ENCODE measurements at regions not wholly inside any gene's neighbourhood (a gene's known extent, or its start where the extent isn't known, plus 50 kb on each side); places are given as distances from the start of the nearest gene placed in this dataset.

- Histone ChIP-seq H3K4me3 (no peak overlapping the region), H3K9me3 (no peaks in the 10 kb centered on the region), H3K27me3 (no peaks in the 10 kb centered on the region), H3K36me3 (no peaks in the 10 kb centered on the region), H3K4me1 (no peaks in the 10 kb centered on the region), H3K27ac (no peak overlapping the region)
- DNase-seq (ENCODE audit: extremely low spot score in 2 of 2) = peak in 1 of 2 donors; percentile 58
- intact Hi-C loops (cut with DNase I) = no loop called here
- TF ChIP-seq POLR2AphosphoS5 (IDR thresholded peaks at IDR 0.05; ENCODE audit: insufficient read depth in 1 of 2, low read depth in 1 of 2) = no peak
- TF ChIP-seq POLR2A (IDR thresholded peaks at IDR 0.05) = no peak
- TF ChIP-seq, protein P1, sequence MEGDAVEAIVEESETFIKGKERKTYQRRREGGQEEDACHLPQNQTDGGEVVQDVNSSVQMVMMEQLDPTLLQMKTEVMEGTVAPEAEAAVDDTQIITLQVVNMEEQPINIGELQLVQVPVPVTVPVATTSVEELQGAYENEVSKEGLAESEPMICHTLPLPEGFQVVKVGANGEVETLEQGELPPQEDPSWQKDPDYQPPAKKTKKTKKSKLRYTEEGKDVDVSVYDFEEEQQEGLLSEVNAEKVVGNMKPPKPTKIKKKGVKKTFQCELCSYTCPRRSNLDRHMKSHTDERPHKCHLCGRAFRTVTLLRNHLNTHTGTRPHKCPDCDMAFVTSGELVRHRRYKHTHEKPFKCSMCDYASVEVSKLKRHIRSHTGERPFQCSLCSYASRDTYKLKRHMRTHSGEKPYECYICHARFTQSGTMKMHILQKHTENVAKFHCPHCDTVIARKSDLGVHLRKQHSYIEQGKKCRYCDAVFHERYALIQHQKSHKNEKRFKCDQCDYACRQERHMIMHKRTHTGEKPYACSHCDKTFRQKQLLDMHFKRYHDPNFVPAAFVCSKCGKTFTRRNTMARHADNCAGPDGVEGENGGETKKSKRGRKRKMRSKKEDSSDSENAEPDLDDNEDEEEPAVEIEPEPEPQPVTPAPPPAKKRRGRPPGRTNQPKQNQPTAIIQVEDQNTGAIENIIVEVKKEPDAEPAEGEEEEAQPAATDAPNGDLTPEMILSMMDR (IDR thresholded peaks at IDR 0.05) = no peak
Measured at GRCh38 chr11:116656011-116656410, 116.8 kb downstream of the BUD13 start.

DNA sequence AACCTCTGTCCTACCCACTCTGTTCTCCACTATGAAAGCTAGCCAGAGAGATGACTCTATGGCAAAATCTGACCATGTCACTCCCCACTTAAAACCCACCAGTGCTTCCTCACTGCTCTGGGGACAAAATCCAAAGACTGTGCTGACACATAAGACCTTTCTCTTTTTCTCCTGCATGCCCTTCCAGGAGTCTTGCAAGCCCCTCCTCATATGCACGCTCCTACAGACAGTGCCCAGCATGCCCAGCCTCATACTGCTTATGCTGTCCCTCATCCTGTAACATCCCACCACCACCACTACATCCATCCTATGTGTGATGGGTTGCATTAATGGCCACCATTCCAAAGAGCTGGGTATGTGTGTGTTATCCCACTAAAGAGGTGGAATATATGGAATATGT, 118.3 kb downstream of the BUD13 start:
- no peak overlapping the region for H3K4me3 ChIP-seq
- H3K36me3 ChIP-seq = no peaks in the 10 kb centered on the region
- no peaks in the 10 kb centered on the region for H3K27me3 ChIP-seq
- no peaks in the 10 kb centered on the region for H3K4me1 ChIP-seq
- DNase-seq (ENCODE audit: extremely low spot score in 2 of 2) = peak; percentile 52
- no peak for TF ChIP-seq POLR2A (IDR thresholded peaks at IDR 0.05)
- TF ChIP-seq, protein P1 (IDR thresholded peaks at IDR 0.05) = no peak
- no peak for TF ChIP-seq POLR2AphosphoS5 (IDR thresholded peaks at IDR 0.05; ENCODE audit: insufficient read depth in 1 of 2, low read depth in 1 of 2)
- H3K9me3 ChIP-seq = no peaks in the 10 kb centered on the region
- intact Hi-C loops (cut with DNase I) = no loop called here
- no peak overlapping the region for H3K27ac ChIP-seq

GRCh38 chr11:116653206-116653605, 119.6 kb downstream of the BUD13 start:
- DNase-seq (ENCODE audit: extremely low spot score in 2 of 2) = peak; percentile 60 to 81
- no peaks in the 10 kb centered on the region for H3K4me1 ChIP-seq
- no peak for TF ChIP-seq POLR2A (IDR thresholded peaks at IDR 0.05)
- TF ChIP-seq, protein P1 (IDR thresholded peaks at IDR 0.05) = no peak
- TF ChIP-seq POLR2AphosphoS5 (IDR thresholded peaks at IDR 0.05; ENCODE audit: insufficient read depth in 1 of 2, low read depth in 1 of 2) = no peak
- intact Hi-C loops (cut with DNase I) = no loop called here
- H3K27ac ChIP-seq = no peak overlapping the region
- no peaks in the 10 kb centered on the region for H3K27me3 ChIP-seq
- H3K36me3 ChIP-seq = no peaks in the 10 kb centered on the region
- no peak overlapping the region for H3K4me3 ChIP-seq
- H3K9me3 ChIP-seq = no peaks in the 10 kb centered on the region

DNA sequence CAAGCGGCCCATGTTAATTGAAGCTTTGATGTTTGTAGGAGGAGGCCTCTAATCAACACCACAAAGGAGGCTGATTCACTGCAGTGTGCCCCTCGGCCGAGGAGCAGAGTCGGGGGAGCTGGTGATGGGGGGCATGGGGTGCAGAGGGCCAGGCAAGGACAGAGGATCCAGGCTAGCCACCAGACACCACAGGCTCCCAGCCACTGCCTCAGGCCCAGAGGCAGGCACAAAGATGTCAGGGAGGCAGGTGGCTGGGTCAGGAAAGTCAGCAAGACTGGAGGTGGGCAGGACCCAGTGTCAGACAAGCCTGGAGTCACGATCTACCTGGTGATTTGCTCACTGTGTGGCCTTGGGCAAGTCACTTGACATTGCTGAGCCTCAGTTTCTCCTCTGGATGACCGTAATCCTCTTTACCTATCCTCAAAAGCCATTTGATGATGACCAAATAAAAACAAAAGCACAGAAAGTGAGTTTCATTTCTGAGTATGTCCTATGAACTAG, 121.0 kb downstream of the BUD13 start:
- no peaks in the 10 kb centered on the region for H3K36me3 ChIP-seq
- H3K27ac ChIP-seq = no peak overlapping the region
- intact Hi-C loops (cut with DNase I) = no loop called here

DNA sequence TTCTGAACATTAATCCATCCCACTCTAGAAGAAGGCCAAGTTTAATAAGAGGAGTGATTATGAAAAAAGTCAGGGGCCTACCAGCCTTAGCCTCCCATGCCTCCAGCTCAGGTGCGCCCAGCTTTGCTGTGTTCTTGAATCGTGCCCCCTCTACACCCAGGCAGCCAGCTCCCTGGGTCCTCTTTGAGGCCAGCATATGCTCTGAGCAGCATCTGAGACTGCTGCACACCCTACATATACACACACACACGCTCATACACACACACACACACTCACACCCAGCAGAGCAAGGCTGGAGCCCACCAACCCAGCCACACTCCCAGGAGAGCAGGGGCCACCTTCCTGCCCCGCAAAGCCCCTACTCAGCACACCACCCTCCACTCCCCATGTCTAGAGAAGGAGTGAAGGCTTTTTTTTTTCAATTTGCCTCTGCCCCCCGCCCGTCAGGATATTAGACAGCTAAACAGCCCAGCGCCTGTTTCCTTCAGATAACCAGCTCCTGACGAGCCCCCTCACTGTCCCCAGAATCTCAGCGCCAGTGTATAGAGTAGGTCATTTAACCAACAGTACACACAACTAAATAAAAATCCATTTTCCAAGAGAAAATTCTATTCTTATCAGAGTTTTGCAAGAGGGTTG, 121.6 kb downstream of the BUD13 start:
- DNase-seq (ENCODE audit: extremely low spot score in 2 of 2) = peak; percentile 32 to 52
- no peak overlapping the region for H3K4me3 ChIP-seq
- TF ChIP-seq POLR2A (IDR thresholded peaks at IDR 0.05) (no peak), POLR2AphosphoS5 (IDR thresholded peaks at IDR 0.05; ENCODE audit: insufficient read depth in 1 of 2, low read depth in 1 of 2) (no peak)
- TF ChIP-seq, protein P1 (IDR thresholded peaks at IDR 0.05) = no peak
- H3K4me1 ChIP-seq = no peaks in the 10 kb centered on the region
- no peaks in the 10 kb centered on the region for H3K27me3 ChIP-seq
- H3K9me3 ChIP-seq = no peaks in the 10 kb centered on the region
- no peaks in the 10 kb centered on the region for H3K36me3 ChIP-seq
- no peak overlapping the region for H3K27ac ChIP-seq
- intact Hi-C loops (cut with DNase I) = no loop called here

More for the DNA sequence above, 121.0 kb downstream of the BUD13 start:
- H3K4me1 ChIP-seq = no peaks in the 10 kb centered on the region
- no peaks in the 10 kb centered on the region for H3K27me3 ChIP-seq
- H3K4me3 ChIP-seq = no peak overlapping the region
- peak; percentile 56 to 64 for DNase-seq (ENCODE audit: extremely low spot score in 2 of 2)
- TF ChIP-seq POLR2AphosphoS5 (IDR thresholded peaks at IDR 0.05; ENCODE audit: insufficient read depth in 1 of 2, low read depth in 1 of 2) = no peak
- TF ChIP-seq, protein P1 (IDR thresholded peaks at IDR 0.05) = no peak
- TF ChIP-seq POLR2A (IDR thresholded peaks at IDR 0.05) = no peak
- H3K9me3 ChIP-seq = no peaks in the 10 kb centered on the region
